ENCODE measurements at regions not wholly inside any gene's neighbourhood (a gene's known extent, or its start where the extent isn't known, plus 50 kb on each side); places are given as distances from the start of the nearest gene placed in this dataset.

GRCh38 chr18:29241199-29241598 lies 1064.3 kb upstream of the CDH2 start:
- H3K4me3 ChIP-seq = no peak overlapping the region
- H3K9me3 ChIP-seq = no peaks in the 10 kb centered on the region
- CTCF ChIA-PET = no interaction called here
- no peak for DNase-seq (ENCODE audit: low read depth in 1 of 2, low spot score in 1 of 2)
- no peak for ATAC-seq
- no peak overlapping the region for H3K4me2 ChIP-seq
- no peak for TF ChIP-seq EHF (CRISPR knock-in tag; IDR thresholded peaks at IDR 0.05)
- TF ChIP-seq USF2 (IDR thresholded peaks at IDR 0.05) = no peak
- TF ChIP-seq BCL3 (IDR thresholded peaks at IDR 0.05) = no peak
- no peak for TF ChIP-seq POLR2AphosphoS2 (conservative IDR thresholded peaks at IDR 0.05; ENCODE audit: low read length)
- no peak for TF ChIP-seq SREBF2 (IDR thresholded peaks at IDR 0.05)
- no peak for TF ChIP-seq MYC (IDR thresholded peaks at IDR 0.05; ENCODE audit: borderline replicate concordance, low read length)
- no peak for TF ChIP-seq HOXB13 (CRISPR knock-in tag; IDR thresholded peaks at IDR 0.05; ENCODE audit: low read depth)
- POLR2A ChIA-PET = no interaction called here
- H3K4me1 ChIP-seq = no peaks in the 10 kb centered on the region
- 67% methylated on average over 3 of the region's 3 CpGs for WGBS (ENCODE audit: missing lambda C conversion rate)
- FAIRE-seq = no peak
- no peak overlapping the region for H3K27ac ChIP-seq

GRCh38 chr18:29234751-29235150 lies 1057.8 kb upstream of the CDH2 start:
- no peak for TF ChIP-seq SREBF2 (IDR thresholded peaks at IDR 0.05)
- POLR2A ChIA-PET = no interaction called here
- H3K4me2 ChIP-seq = no peak overlapping the region
- ATAC-seq (no peak), FAIRE-seq (no peak), DNase-seq (ENCODE audit: low read depth in 1 of 2, low spot score in 1 of 2) (no peak)
- H3K27ac ChIP-seq = no peak overlapping the region
- CTCF ChIA-PET = no interaction called here
- no peak overlapping the region for H3K4me3 ChIP-seq
- H3K4me1 ChIP-seq = no peaks in the 10 kb centered on the region
- no peaks in the 10 kb centered on the region for H3K9me3 ChIP-seq

GRCh38 chr18:29226213-29226612 lies 1049.3 kb upstream of the CDH2 start:
- FAIRE-seq = no peak

GRCh38 chr18:29225351-29225750 lies 1048.4 kb upstream of the CDH2 start:
- ChIA-PET CTCF (no interaction called here), POLR2A (no interaction called here)
- Histone ChIP-seq H3K27ac (no peak overlapping the region), H3K4me3 (no peak overlapping the region), H3K9me3 (no peaks in the 10 kb centered on the region), H3K4me2 (no peak overlapping the region), H3K4me1 (no peaks in the 10 kb centered on the region)
- no peak for DNase-seq (ENCODE audit: low read depth in 1 of 2, low spot score in 1 of 2)
- ATAC-seq = no peak
- no peak for FAIRE-seq
- TF ChIP-seq EHF (CRISPR knock-in tag; IDR thresholded peaks at IDR 0.05) (no peak), RFX5 (IDR thresholded peaks at IDR 0.05) (no peak), KDM5A (IDR thresholded peaks at IDR 0.05) (no peak), POLR2AphosphoS2 (conservative IDR thresholded peaks at IDR 0.05; ENCODE audit: low read length) (no peak), HEYL (CRISPR knock-in tag; IDR thresholded peaks at IDR 0.05) (no peak), ELK1 (IDR thresholded peaks at IDR 0.05; ENCODE audit: low read depth, low read length) (no peak), HES2 (IDR thresholded peaks at IDR 0.05) (no peak), JUN (IDR thresholded peaks at IDR 0.05) (no peak), MYC (IDR thresholded peaks at IDR 0.05; ENCODE audit: borderline replicate concordance, low read length) (no peak), USF2 (IDR thresholded peaks at IDR 0.05) (no peak), HOXB13 (CRISPR knock-in tag; IDR thresholded peaks at IDR 0.05; ENCODE audit: low read depth) (no peak), CTCF (IDR thresholded peaks at IDR 0.05) (no peak), CBX8 (IDR thresholded peaks at IDR 0.05) (no peak), RAD21 (conservative IDR thresholded peaks at IDR 0.05 in 1 of 2, IDR thresholded peaks at IDR 0.05 in 1 of 2) (no peak), CHD4 (IDR thresholded peaks at IDR 0.05; ENCODE audit: borderline replicate concordance) (no peak), HOXB5 (CRISPR knock-in tag; IDR thresholded peaks at IDR 0.05) (no peak), RCOR1 (IDR thresholded peaks at IDR 0.05; ENCODE audit: low read depth, low read length) (no peak), CBX2 (IDR thresholded peaks at IDR 0.05; ENCODE audit: borderline replicate concordance, low read depth) (no peak)

More at GRCh38 chr18:29226213-29226612, 1049.3 kb upstream of the CDH2 start:
- DNase-seq (ENCODE audit: low read depth in 1 of 2, low spot score in 1 of 2) (no peak), ATAC-seq (no peak)
- no peak for TF ChIP-seq CHD2 (IDR thresholded peaks at IDR 0.05; ENCODE audit: low read length, partially characterized antibody)
- TF ChIP-seq POLR2AphosphoS2 (conservative IDR thresholded peaks at IDR 0.05; ENCODE audit: low read length) = no peak
- no peak for TF ChIP-seq EHF (CRISPR knock-in tag; IDR thresholded peaks at IDR 0.05)
- no peak for TF ChIP-seq USF2 (IDR thresholded peaks at IDR 0.05)
- TF ChIP-seq ZSCAN20 (CRISPR knock-in tag; IDR thresholded peaks at IDR 0.05) = no peak
- no peak for TF ChIP-seq NPAS2 (CRISPR knock-in tag; IDR thresholded peaks at IDR 0.05; ENCODE audit: borderline replicate concordance)
- 0% methylated on average over 1 of the region's 1 CpG for WGBS (ENCODE audit: missing lambda C conversion rate)
- no peak overlapping the region for H3K4me2 ChIP-seq
- no peak overlapping the region for H3K27ac ChIP-seq
- CTCF ChIA-PET = no interaction called here
- H3K4me3 ChIP-seq = no peak overlapping the region
- H3K9me3 ChIP-seq = no peaks in the 10 kb centered on the region
- H3K4me1 ChIP-seq = no peaks in the 10 kb centered on the region
- POLR2A ChIA-PET = no interaction called here
